Skin epidermis (tissue), 12 donors: ENCODE measurements at regions not wholly inside any gene's neighbourhood (a gene's known extent, or its start where the extent isn't known, plus 50 kb on each side); places are given as distances from the start of the nearest gene placed in this dataset.

Experiments
- H3K27ac ChIP-seq, 21 experiments: fragments of 200-600 bp; sonication (generic) in 11 of 21; one replicate each; pipeline ENCODE4 v1.5.0; 2020; ENCODE audit warnings: mild to moderate bottlenecking in 3 of 21, inconsistent platforms in 2 of 21, moderate library complexity in 2 of 21
- H3K4me3 ChIP-seq, 7 experiments: fragments of 200-600 bp; sonication (generic) in 2 of 7; one replicate each; pipeline ENCODE4 v1.5.0; 2020; ENCODE audit warnings: inconsistent platforms in 2 of 7, mild to moderate bottlenecking in 2 of 7, moderate library complexity in 1 of 7

DNA sequence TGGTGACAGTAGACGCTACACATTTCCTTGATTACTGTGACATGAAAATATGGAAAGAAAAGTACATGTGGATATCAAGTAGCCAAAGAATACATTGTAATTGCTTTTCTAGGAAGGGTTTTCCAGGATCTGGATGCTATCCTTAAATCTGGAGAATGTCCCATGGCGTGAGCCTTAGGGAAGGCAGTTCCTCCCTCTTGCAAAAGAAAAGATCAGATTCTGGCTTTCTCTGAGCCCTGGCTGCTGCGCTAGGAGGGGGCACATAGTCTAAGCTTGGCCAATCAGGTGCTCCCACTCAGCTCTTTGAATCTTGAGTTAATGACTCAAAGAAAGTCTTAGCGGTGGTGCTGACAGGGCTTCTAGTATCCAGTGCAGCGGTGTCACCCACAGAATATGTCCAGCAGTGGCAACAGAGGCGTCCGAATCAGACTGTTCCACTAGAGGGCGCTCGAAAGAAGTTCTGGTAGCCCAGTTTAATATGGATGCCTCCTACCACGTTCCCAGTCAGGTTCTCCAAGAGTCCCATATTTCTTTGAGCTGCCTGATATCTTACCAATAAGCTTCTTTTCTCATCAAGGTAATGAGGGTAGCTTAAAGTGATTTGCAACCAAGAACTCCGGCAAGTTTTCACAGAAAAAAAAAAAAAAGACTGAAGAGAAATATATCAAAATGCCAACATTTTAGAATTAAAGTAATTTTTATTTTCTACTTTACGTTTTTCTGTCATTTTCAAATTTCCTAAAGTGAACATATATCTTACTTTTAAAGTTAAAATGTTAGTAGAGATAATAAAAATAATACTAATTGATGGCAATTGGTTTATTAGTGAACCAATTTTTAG, 213.4 kb upstream of the S100G start:
- Histone ChIP-seq H3K4me3 (no peak overlapping the region), H3K27ac (no peak overlapping the region)

DNA sequence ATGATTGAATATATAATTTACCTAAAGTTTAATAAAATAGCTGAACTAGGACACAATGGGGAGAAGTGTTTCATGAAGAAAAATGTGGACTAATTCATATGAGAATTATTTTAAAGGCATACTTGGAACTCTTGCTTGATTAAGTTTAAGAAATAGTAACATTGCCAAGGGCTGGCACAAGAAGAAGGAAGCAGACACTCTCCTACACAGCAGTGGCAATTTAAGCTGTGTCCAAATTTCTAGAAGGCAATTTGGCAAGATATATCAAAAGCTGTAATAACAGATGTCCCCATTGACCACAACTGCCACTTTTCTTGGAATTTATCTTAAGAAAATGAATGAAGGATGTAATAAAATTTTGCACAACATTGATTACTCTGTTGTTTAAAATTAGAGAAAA, 209.5 kb upstream of the S100G start:
- Histone ChIP-seq H3K27ac (no peak overlapping the region), H3K4me3 (no peak overlapping the region)

DNA sequence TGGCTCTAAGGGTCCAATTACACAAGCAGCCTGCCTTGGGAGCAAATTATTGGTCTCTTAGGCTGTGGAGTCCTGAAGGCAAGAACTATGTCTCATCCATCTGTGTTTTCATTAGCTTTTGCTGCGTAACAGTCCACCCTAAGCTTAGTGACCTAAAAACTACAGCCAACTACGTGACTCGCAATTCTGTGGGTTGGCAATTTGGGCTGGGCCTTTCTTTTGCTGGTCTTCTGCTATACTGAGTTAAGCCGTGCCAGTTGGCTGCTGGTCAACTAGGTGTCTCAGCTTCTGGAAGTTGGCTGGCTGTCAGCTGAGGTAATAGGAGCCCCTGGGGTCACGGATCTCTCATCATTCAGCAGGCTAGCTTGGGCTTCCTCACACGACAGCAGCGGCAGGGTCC, 205.6 kb upstream of the S100G start:
- H3K4me3 ChIP-seq, result no peak overlapping the region
- no peak overlapping the region for H3K27ac ChIP-seq

DNA sequence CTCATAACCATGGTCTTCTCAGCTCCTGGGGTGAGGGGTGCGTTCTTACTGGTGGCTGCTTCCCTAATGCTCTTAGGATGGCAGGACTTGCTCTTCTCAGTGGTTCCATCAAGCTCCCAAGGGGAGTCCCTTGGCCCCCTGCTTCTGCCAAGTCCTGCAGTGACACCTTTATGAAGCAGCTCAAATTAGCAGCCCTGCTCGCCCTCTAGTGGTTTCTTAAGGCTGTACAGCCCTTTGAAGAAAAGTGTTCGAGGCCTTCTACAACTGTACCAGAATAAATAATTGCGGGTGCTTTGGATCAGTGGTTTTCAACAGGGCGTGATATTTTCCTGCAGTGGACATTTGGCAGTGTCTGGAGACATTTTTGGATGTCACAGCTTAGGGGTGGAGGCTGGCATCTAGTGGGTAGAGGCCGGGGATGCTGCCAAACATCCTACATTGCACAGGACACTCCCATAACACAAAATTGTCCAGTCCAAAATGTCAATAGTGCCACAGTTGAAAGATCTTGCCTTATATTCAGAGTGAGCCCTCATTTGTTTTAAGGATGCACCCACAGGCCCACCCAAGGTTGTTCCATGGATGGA, 204.7 kb upstream of the S100G start:
- Histone ChIP-seq H3K27ac (no peak overlapping the region), H3K4me3 (no peak overlapping the region)

DNA sequence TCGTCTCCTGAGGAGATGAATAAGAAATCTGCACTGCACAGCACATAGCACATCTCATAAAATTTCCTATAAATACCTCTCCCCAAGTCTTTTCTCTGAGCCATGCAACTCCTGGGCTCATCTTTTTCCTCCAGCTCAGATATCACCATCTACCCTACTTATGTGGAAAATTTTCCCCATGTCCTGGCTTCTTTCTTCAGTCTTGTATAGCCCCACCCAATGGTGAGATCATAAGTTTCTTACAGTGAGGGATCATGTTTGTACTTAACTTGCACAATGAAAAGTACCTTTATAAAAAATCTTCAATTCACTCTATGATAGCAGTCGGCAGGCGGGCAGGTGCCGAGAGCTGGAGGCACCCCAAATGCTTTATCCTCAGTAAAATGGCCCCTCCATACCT, 198.6 kb upstream of the S100G start:
- H3K27ac ChIP-seq, result no peak overlapping the region
- no peak overlapping the region for H3K4me3 ChIP-seq

DNA sequence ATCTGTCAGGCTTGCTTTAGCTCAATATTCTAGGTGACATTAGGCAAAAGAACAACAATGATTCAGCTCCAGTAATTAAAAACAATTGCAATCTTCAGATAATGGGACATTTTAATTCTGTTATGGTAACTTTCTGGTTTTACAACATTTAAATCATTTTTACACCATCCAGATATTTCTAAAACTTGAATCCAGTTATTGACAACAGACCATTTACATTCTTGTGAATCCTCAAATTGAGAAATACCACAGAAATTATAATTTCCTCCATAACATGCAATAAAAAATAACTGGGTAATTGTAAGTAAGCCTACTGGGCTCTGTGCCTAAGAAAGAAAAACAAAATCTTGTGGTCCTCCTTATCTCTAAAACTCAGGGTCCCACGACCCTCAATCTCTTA, 195.0 kb upstream of the S100G start:
- H3K27ac ChIP-seq, result no peak overlapping the region
- H3K4me3 ChIP-seq, result no peak overlapping the region

DNA sequence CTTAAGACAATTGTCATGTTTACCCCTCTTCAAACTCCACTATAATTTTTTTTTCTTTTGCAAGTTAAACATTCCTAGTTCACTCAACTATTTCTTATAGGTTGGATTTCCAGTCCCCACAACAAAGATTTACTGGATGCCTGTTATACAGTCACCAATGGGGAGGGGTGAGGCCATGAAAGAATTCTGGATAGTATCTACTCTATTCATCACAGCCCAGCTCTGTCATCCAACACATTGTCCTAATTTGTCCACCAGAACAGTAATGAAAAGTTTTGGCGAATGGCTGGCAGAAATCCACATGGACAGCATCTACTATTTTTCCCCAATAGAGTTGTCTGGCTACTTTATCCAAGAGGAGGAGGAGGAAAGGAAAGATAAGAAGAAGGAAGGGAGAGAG, 192.7 kb upstream of the S100G start:
- no peak overlapping the region for H3K27ac ChIP-seq

DNA sequence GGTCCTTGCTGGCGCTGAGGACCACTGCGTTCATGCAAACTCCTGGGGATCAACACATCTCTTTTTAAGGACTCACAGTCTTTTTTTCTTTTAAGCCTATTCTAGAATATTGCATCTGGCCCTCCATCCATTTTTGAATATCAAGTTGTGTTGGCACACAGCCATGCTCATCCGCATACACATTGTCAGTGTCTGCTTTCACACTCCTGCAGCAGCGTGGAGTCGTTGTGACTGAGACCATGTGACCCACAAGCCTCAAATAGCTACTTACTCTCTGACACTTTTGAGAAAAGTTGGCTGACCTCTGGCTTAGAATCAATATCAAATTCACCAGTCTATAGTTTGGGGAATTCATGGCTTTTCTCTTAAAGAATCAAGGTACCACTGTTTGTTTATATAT, 191.8 kb upstream of the S100G start:
- H3K27ac ChIP-seq, result no peak overlapping the region
- no peak overlapping the region for H3K4me3 ChIP-seq

More for the DNA sequence above, 192.7 kb upstream of the S100G start:
- no peak overlapping the region for H3K4me3 ChIP-seq

DNA sequence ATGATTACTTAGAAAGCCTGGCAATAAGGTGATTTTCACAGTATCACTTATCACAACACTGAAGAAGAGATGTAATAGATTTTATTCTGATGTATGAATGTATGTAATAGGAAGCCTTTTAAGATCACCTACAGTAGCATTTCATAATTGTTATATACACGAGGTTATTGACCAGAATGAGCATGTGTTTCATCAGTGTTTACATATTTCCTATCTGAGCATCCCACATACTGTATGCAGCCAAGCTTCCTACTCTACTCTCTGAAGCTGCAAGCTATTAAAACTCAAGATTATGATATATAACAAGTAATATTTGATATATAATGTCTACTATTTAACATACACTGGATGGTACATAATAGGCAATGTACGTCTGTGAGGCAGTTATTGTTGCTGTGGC, 190.9 kb upstream of the S100G start:
- Histone ChIP-seq H3K4me3 (no peak overlapping the region), H3K27ac (no peak overlapping the region)

DNA sequence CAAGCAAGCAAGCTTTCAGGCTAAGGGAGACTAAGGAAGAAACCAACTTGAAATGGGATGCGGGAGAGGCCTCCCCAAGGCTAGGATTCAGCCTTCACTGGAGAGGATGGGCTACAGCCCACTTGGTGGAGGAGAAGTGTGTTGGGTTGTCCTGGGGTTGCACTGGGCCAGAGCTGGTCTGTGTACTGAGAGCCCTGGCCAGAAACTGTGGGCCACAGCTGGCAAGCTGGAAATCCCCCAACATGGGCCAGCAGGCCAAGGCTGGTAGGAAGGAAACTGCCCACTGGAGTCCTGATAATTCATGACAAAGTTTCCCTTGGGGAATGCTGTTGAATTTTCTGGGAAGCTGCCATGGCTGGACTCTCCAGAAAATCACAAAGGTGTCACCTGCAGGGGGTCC, 188.0 kb upstream of the S100G start:
- Histone ChIP-seq H3K27ac (peak overlapping the region in 1 of 21 experiments; percentile 14), H3K4me3 (no peak overlapping the region)

DNA sequence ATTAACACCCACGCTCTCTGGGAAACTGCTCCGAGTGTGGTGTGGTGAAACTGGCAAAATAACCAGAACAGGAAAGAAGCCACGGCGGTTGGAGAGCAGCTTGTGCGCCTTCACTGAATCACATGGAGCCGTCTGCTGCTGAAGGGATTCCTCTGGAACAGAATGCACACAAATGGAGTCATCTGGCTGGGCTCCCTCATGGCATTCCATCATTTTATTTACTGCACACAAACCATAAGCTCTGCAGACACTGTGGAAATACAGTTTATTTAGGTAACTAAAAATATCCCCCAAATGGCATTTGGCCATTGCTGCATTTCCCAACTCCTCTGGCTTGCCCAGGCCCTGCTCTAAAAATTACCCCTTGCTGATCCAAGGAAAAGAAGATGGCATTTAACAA, 187.0 kb upstream of the S100G start:
- H3K4me3 ChIP-seq, result no peak overlapping the region
- H3K27ac ChIP-seq, result no peak overlapping the region

DNA sequence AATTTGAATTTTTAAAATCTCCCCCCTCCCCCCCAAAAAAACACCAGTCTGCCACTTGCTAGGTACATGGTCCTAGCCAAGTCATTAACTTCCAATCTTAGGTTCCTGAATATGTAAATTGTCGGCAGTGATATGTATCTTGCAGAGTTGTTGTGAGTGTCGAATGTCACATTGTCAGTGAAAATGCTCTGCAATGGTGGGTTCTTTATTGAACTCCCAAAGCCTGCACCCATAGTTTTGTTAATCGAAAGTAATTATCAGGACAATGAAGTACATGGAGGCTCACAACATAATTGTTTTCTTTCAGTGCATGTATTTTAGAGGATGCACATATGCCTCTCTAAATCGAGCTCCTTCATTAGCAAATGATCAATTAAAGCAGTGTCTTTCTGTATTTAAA, 185.6 kb upstream of the S100G start:
- no peak overlapping the region for H3K4me3 ChIP-seq
- H3K27ac ChIP-seq, result no peak overlapping the region

DNA sequence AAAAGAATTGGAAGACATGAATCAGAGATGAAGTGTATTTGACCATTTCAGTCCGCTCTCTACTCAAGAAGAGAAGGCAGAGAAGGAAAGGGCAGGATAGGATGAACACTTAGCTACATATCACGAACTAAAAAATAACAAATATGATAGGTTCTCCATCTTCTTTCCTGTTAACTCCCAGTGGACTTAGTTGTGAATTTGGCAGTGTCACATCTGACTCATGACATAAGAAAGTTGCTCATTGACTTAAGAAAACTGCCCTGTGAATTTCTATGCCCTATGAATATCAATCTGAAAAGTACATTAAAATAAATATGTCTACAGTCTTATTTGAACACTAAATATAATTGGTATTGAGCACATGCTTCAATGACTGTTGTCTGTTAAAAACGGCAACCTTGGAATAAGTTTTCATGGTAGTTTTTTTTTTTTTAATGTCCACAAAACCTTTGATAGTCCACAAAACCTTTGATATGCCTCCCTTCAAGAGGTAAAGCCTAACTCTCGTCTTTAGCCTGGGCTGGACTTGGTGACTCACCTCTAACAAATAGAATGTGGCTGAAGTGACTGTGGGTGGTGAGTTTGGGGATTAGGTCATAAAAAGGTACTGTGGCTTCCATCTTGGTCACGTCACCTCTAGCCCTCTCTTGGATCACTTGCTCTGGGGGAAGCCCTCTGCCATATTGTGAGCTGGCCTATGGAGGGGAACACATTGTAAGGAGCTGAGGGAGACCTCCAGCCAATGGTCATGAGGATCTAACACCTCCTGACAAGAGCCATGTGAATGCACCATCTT, 184.7 kb upstream of the S100G start:
- no peak overlapping the region for H3K27ac ChIP-seq

DNA sequence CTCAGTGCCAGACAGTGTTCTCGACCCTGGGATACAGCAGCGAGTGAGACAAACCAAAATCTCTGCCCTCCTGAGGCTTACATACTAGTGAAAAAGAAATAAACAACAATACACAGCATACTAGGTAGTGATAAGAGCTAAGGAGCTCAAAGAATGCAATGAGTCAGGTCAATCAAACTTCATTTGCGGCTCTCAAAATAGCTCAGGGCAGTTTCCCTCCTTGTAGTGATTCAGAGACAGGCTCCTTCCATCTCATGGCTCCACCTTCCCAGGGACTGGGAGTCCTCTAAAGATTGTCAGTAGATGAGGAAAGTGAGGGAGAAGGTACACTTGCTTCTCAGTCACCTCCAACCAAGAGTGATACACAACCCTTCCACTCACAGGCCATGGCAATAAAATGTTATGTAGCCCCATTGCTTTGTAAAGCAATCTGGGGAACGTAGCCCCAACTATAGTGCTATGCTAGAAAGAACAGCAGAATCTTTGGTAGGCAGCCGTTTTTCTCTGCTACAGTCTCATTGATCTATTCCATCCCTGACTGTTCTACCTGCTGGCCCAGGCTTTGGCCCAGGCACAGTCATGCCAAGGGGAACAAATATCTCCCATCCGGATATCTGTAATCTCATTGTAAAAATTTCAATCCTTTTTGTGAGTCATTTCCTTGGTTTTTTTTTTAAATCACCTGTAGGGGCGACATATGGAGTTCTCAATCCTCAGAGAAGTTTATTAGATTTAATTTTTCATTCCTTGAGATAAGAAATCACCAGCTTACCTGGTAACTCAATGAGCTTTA, 183.1 kb upstream of the S100G start:
- no peak overlapping the region for H3K4me3 ChIP-seq
- no peak overlapping the region for H3K27ac ChIP-seq

More for the DNA sequence above, 184.7 kb upstream of the S100G start:
- H3K4me3 ChIP-seq, result no peak overlapping the region

DNA sequence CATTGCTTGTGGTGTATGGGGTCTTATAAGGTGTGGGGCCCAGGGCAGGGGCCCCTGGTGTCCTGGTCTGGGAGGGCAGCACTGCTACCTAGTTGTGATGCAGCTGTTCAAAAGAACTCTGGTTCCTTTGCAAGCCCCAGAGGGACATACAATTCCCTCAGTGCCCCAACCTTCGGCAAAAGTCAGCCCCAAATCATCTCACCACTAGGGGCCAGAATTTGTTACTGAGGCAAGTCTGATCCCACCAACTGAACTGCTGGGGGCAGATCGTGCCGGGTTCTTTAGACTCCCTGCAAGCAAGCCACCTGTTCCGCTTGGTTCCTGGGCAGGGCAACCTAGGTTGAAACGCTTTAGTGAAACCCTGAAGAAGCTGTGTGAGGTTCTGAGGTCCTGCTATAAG, 180.1 kb upstream of the S100G start:
- Histone ChIP-seq H3K27ac (no peak overlapping the region), H3K4me3 (no peak overlapping the region)

DNA sequence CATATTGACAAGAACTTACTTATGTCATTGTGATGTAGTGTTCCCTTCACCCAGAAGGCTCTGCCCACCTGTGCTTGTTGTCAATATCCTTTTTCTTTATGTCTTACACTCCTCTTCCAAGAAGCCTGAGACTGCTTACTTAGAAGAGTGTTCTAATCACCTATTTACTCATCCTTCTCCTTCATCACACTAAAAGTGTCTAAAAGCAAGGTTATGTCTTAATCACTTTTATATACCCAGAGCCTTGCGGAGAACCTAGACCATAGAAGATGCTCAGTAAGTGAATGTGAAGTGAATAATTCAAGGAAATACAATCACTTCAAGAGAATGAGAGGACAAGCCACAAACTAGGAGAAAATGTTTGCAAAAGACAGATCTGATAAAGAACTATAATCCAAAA, 177.6 kb upstream of the S100G start:
- H3K4me3 ChIP-seq, result no peak overlapping the region

DNA sequence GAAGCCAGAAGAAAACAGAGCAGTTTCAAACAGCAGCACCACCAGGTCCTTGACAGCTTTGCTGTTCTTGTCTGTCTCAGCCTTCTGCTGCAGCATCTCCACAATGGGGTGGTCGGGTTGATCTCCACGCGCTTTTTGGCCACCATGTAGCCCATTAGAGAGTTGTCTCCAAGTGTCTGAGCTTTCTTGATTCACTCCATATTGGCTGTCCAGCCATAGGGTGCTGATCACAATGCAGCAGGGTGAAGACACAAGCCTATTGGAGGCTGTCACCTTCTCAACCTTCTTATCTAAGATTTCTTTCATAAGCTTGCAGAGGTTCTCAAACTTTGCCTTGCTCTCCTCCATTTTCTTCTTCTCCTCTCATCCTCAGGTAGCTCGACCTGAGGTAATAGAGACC, 175.4 kb upstream of the S100G start:
- H3K4me3 ChIP-seq, result no peak overlapping the region
- no peak overlapping the region for H3K27ac ChIP-seq

More for the DNA sequence above, 177.6 kb upstream of the S100G start:
- no peak overlapping the region for H3K27ac ChIP-seq

DNA sequence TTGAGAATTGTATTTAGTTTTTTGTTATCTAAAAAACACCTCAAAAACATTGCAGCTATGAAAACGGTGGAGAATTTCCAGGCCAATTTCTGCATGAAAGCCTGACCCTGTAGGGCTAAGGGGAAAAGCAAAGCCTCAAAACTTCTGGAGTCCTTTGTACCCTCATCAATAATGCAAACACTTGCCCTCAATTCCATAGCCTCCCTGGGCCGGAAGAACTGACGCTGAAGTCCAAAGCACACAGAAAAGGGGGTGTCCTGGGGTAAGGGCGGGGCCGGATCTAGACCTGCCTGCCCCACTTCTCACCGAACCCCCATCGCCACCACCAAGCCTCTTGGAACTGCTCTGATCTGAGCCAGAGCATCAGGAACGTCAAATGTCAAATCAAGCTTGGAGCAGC, 173.9 kb upstream of the S100G start:
- H3K27ac ChIP-seq, result no peak overlapping the region

DNA sequence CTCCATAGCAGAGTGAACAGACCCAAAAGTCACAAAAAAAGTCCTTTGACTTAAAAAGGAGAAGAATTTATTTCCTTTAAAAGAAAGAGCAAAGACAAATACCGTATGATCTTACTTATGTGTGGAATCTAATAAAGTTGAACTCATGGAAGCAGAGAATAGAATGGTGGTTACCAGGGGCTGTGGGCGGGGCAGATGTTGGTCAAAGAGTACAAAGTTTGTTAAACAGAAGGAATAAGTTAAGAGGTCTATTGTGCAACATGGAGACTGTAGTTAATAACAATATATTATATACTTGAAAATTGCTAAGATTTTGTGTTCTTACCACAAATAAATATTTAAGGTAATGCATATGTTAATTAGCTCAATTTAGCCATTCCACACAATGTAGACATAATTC, 173.3 kb upstream of the S100G start:
- H3K27ac ChIP-seq, result no peak overlapping the region
- no peak overlapping the region for H3K4me3 ChIP-seq

More for the DNA sequence above, 173.9 kb upstream of the S100G start:
- H3K4me3 ChIP-seq, result no peak overlapping the region

DNA sequence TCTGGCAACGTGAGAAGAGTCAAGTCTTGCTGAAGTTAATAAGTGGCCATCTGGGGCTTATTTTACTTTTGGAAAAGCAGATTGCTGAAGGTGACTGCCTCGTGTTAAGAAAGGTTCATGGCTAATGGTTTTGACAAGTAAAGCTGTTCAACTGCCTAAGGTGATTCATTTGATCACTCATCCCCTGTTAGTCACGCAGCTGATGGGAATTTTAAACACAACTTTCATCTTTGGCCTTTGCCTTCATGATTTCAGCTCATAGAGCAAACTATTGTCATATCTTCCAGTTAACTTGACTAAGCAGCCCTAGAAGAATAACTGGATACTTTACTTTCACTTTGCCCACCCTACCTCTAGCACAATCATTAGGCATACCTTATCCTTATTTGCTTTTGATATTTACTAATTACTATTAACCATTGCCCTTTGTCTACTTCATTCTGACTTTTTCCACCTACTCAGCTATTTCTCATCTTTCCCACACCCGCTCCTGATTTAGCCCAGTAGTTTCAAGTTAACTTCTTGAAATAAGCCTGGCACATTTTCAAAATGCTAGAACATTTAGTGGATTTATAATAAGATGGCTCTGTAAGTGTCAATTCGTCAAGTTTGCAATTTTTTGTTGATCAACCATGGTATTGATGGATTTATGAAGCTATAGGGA, 170.6 kb upstream of the S100G start:
- H3K27ac ChIP-seq, result no peak overlapping the region

More for the DNA sequence above, 170.6 kb upstream of the S100G start:
- no peak overlapping the region for H3K4me3 ChIP-seq
